Mesothelial cell of epicardium (in vitro differentiated cells): ENCODE measurements at regions not wholly inside any gene's neighbourhood (a gene's known extent, or its start where the extent isn't known, plus 50 kb on each side); places are given as distances from the start of the nearest gene placed in this dataset.

Experiments used
- DNase-seq, 2 experiments: peaks; one replicate each; pipeline ENCODE4 v3.0.0; 2021; ENCODE audit warnings: low spot score in 2 of 2; ENCODE audit not compliant: unreplicated experiment in 2 of 2
- H3K27ac Mint-ChIP-seq: 2 replicates; pipeline ENCODE4 v1.8.0; 2021; ENCODE audit warnings: mixed read lengths
- H3K27me3 Mint-ChIP-seq: 2 replicates; pipeline ENCODE4 v1.8.0; 2021; ENCODE audit warnings: low read depth, mixed read lengths
- H3K36me3 Mint-ChIP-seq: 2 replicates; pipeline ENCODE4 v1.8.0; 2021; ENCODE audit warnings: mixed read lengths
- H3K4me1 Mint-ChIP-seq: 2 replicates; pipeline ENCODE4 v1.8.0; 2021; ENCODE audit warnings: mixed read lengths
- H3K4me3 Mint-ChIP-seq: 2 replicates; pipeline ENCODE4 v1.8.0; 2021; ENCODE audit warnings: mild to moderate bottlenecking, moderate library complexity, mixed read lengths
- H3K9me3 Mint-ChIP-seq: 2 replicates; pipeline ENCODE4 v1.8.0; 2021; ENCODE audit warnings: mixed read lengths
- CTCF ChIP-seq: fragments of 200-600 bp; sonication (generic); IDR thresholded peaks from one replicate; pipeline ENCODE4 v1.5.0; 2021; ENCODE audit warnings: antibody characterized with exemption; ENCODE audit not compliant: unreplicated experiment

DNA sequence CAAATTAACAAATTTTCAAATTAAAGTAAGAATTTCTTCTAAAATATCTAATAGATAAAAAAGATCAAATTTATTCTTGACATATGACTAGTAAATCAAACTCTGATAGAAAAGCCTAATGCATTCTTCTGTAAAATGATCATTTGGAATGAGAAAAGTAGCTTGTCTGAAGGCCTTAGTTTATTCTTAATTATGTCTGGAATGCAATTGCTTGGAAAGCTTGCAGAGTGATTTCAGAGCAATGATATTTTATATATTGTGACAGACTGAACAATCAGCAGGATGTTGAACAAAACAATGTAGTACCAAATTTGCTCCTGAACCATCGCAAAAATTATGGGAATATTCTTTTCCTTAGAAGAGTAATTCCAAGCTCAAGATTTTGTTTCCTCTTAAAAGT is 789.6 kb upstream of the NOVA1 start:
- no peaks in the 10 kb centered on the region for H3K36me3 Mint-ChIP-seq
- no peak overlapping the region for H3K27ac Mint-ChIP-seq
- TF ChIP-seq CTCF: no peak
- peaks cover 13% of the 10 kb centered on the region for H3K4me1 Mint-ChIP-seq
- no peak for DNase-seq
- no peak overlapping the region for H3K4me3 Mint-ChIP-seq
- H3K27me3 Mint-ChIP-seq: no peaks in the 10 kb centered on the region
- H3K9me3 Mint-ChIP-seq: no peaks in the 10 kb centered on the region

GRCh38 chr14:27389402-27389801 is 791.6 kb upstream of the NOVA1 start:
- Mint-ChIP-seq H3K4me3 (no peak overlapping the region), H3K27me3 (no peaks in the 10 kb centered on the region), H3K4me1 (peaks cover 13% of the 10 kb centered on the region), H3K36me3 (no peaks in the 10 kb centered on the region), H3K9me3 (no peaks in the 10 kb centered on the region), H3K27ac (no peak overlapping the region)
- no peak for TF ChIP-seq CTCF
- DNase-seq: no peak

- H3K4me3 Mint-ChIP-seq: no peak overlapping the region
- H3K27ac Mint-ChIP-seq: no peak overlapping the region
- no peaks in the 10 kb centered on the region for H3K27me3 Mint-ChIP-seq
- TF ChIP-seq CTCF: no peak
- H3K4me1 Mint-ChIP-seq: peaks cover 13% of the 10 kb centered on the region
- no peaks in the 10 kb centered on the region for H3K9me3 Mint-ChIP-seq
- H3K36me3 Mint-ChIP-seq: no peaks in the 10 kb centered on the region
- no peak for DNase-seq
Observed at GRCh38 chr14:27390155-27390554, 792.3 kb upstream of the NOVA1 start.

GRCh38 chr14:27391331-27391730 is 793.5 kb upstream of the NOVA1 start:
- Mint-ChIP-seq H3K36me3 (no peaks in the 10 kb centered on the region), H3K9me3 (no peaks in the 10 kb centered on the region), H3K27me3 (no peaks in the 10 kb centered on the region), H3K4me3 (no peak overlapping the region), H3K4me1 (peaks cover 11% of the 10 kb centered on the region), H3K27ac (no peak overlapping the region)
- no peak for TF ChIP-seq CTCF
- DNase-seq: no peak

GRCh38 chr14:27392153-27392552 is 794.3 kb upstream of the NOVA1 start:
- DNase-seq: no peak
- Mint-ChIP-seq H3K4me3 (no peak overlapping the region), H3K27me3 (no peaks in the 10 kb centered on the region), H3K27ac (no peak overlapping the region), H3K36me3 (no peaks in the 10 kb centered on the region), H3K4me1 (peaks cover 5% of the 10 kb centered on the region), H3K9me3 (no peaks in the 10 kb centered on the region)
- TF ChIP-seq CTCF: no peak

DNA sequence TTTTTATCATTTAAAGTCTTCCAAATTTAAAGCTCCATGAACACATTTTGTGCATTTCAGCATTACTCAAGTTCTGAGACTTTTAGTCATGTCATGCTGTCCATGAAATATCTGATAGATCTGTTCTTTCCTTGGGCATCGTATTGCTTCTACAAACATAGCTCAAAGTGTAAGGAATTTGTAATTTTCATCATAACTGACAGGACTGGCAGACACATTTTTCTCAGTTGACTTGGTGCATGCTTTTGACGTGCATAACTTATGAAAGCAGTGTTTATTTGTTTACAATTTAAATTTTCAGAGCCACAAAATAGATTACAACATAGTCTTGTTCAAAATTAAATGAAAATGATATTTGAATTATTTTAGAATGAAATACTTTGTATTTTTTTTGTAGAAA is 812.1 kb upstream of the NOVA1 start:
- H3K4me1 Mint-ChIP-seq: peaks cover 9% of the 10 kb centered on the region
- no peak for TF ChIP-seq CTCF
- DNase-seq: no peak
- H3K9me3 Mint-ChIP-seq: no peaks in the 10 kb centered on the region
- no peak overlapping the region for H3K27ac Mint-ChIP-seq
- no peaks in the 10 kb centered on the region for H3K27me3 Mint-ChIP-seq
- no peaks in the 10 kb centered on the region for H3K36me3 Mint-ChIP-seq
- H3K4me3 Mint-ChIP-seq: no peak overlapping the region
